A673 (cell line): ENCODE measurements at regions not wholly inside any gene's neighbourhood (a gene's known extent, or its start where the extent isn't known, plus 50 kb on each side); places are given as distances from the start of the nearest gene placed in this dataset.

ENCODE experiments used
- CTCF ChIP-seq: fragments of 300-800, 200-600 bp; sonication (generic); conservative IDR thresholded peaks from 2 replicates; pipeline ENCODE4 v1.5.1; 2017; ENCODE audit warnings: low read depth, mild to moderate bottlenecking, antibody characterized with exemption, low read length, moderate library complexity, mixed read lengths
- EZH2 ChIP-seq: fragments of 200-600 bp; sonication (generic); IDR thresholded peaks from 2 replicates; pipeline ENCODE4 v1.6.1; 2017; ENCODE audit warnings: borderline replicate concordance, low read depth, mild to moderate bottlenecking, mixed read lengths, antibody characterized with exemption, low read length; ENCODE audit not compliant: poor library complexity, severe bottlenecking

- TF ChIP-seq CTCF (no peak), EZH2 (no peak)
Observed at GRCh38 chr9:23444658-23445057, 381.4 kb downstream of the ELAVL2 start.
